ENCODE measurements at regions not wholly inside any gene's neighbourhood (a gene's known extent, or its start where the extent isn't known, plus 50 kb on each side); places are given as distances from the start of the nearest gene placed in this dataset.

DNA sequence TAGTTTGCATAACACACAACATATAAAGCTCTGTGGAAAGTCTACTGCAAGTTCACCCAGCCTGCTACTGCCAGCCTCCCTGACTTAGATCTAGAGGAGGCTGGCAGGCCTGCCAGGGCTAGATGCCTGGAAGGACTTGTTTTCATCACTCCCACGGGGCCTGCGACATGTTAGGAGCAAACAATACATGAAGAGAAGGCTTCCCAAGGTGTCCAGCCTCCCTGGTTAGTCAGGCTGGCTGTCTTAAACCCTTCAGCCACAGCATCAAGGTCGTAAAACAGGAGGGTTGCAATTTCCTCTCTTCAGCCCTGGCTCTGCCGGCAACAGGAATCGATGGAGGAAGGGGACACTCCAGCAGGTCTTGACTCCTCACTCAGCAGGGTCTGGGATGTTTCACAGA is 104.5 kb downstream of the NGF start:
- Mint-ChIP-seq H3K27ac (no peak overlapping the region), H3K9me3 (ENCODE audit: insufficient read depth) (no peaks in the 10 kb centered on the region), H3K4me1 (ENCODE audit: low read depth) (no peaks in the 10 kb centered on the region), H3K4me3 (no peak overlapping the region), H3K36me3 (ENCODE audit: low read depth) (no peaks in the 10 kb centered on the region), H3K27me3 (ENCODE audit: low read depth) (no peaks in the 10 kb centered on the region)
- ATAC-seq (no peak), DNase-seq (no peak)
- ChIA-PET POLR2A (no interaction called here), CTCF (no interaction called here)

DNA sequence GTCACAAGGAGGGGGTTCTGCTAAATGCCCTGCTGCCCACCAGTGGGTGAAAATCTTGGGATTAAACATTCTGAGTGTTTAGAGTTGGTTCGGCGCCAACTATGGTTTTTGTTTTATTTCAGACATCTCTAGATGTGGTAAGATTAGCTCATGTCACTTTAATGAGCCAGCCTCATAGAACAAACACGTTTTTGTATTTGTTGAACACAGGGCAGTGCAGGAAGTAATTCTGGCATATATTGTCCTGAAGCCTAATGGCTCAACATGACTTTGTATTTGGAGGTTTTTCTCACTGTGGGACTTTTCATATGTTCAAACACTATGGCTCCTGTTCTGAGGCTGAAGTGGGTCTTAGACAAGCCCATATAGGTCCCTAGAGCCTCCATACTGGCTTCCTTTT is 107.8 kb downstream of the NGF start:
- DNase-seq (no peak), ATAC-seq (no peak)
- Mint-ChIP-seq H3K4me1 (ENCODE audit: low read depth) (no peaks in the 10 kb centered on the region), H3K36me3 (ENCODE audit: low read depth) (no peaks in the 10 kb centered on the region), H3K27me3 (ENCODE audit: low read depth) (no peaks in the 10 kb centered on the region), H3K4me3 (no peak overlapping the region), H3K9me3 (ENCODE audit: insufficient read depth) (no peaks in the 10 kb centered on the region), H3K27ac (no peak overlapping the region)
- POLR2A ChIA-PET: no interaction called here
- CTCF ChIA-PET: no interaction called here

DNA sequence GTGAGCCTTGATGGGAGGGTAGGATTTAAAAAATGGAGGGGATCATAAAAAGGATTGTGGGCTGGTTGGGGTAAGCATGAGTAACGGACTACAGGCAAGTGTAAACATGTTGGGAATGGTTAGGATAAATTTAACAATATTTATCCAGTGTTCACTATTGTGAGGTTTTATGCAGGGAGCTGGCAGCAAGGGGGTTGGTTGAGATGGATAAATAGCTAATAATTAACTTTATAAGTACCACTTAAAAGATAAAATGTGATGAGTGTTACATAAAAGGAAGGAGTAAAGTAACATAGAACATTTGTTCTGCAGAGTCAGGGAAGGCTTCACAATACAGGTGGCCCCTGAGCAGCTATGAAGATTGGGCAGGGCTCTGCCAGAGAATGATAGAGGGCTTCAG is 109.0 kb downstream of the NGF start:
- no peak overlapping the region for H3K4me3 Mint-ChIP-seq
- ATAC-seq (no peak), DNase-seq (no peak)
- H3K9me3 Mint-ChIP-seq (ENCODE audit: insufficient read depth): no peaks in the 10 kb centered on the region
- no peaks in the 10 kb centered on the region for H3K27me3 Mint-ChIP-seq (ENCODE audit: low read depth)
- ChIA-PET CTCF (no interaction called here), POLR2A (no interaction called here)
- no peaks in the 10 kb centered on the region for H3K4me1 Mint-ChIP-seq (ENCODE audit: low read depth)
- H3K27ac Mint-ChIP-seq: no peak overlapping the region
- no peaks in the 10 kb centered on the region for H3K36me3 Mint-ChIP-seq (ENCODE audit: low read depth)

DNA sequence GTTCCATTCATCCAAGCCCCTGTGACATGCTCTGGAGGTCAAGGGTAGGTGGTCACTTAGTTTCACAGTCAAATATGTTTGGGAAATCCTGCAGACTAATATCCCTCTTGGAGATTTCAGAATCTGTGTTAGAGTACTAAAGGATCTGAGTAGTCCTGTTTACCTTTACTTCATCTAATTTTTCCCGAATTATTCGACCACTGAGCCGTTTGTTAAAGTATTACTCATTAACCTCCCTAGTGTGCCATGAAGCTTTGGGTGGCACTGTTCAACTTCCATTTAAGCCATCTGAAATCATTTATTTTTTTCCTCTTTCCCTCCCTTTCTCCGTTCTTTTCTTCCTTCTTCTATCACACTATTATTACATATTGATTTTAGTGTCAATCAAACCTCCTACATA is 109.9 kb downstream of the NGF start:
- POLR2A ChIA-PET: no interaction called here
- ATAC-seq (no peak), DNase-seq (no peak)
- no peaks in the 10 kb centered on the region for H3K9me3 Mint-ChIP-seq (ENCODE audit: insufficient read depth)
- H3K27me3 Mint-ChIP-seq (ENCODE audit: low read depth): no peaks in the 10 kb centered on the region
- H3K4me3 Mint-ChIP-seq: no peak overlapping the region
- CTCF ChIA-PET: no interaction called here
- H3K27ac Mint-ChIP-seq: no peak overlapping the region
- H3K36me3 Mint-ChIP-seq (ENCODE audit: low read depth): no peaks in the 10 kb centered on the region
- no peaks in the 10 kb centered on the region for H3K4me1 Mint-ChIP-seq (ENCODE audit: low read depth)

DNA sequence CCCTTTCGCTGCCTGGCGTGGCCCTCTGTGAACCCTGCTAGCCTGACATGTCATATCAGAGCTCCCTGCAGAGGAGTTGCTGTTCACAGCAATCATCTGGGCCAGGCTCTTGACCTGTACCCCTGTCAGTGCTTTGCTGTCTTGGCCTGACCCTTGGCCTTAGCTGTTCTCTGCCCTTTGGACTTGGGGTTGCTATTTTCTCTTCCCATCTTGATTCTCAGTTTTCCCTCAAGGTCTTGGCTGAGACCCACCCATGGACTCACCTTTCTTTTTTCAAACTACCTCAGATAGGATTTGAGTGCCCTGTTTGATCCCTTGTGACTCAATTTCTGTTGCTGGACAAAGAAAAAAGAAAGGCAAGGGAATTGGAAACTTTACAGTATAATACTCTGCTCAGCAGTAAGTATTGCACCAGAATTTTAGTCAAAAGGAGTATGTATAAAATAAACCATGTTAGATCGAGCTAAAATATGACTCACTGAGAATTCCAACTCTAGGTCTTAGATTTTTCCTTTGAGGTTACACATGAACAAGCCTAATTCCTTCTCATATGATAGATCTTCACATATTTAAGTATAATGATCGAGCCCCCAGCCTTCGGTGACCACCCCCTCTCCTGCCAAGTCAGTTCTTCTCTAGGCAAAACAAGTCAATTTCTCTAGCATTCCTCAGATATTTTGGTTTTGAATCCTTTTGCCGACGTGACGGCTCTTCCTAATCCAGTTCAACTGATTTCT is 110.5 kb downstream of the NGF start:
- Mint-ChIP-seq H3K4me1 (ENCODE audit: low read depth) (no peaks in the 10 kb centered on the region), H3K9me3 (ENCODE audit: insufficient read depth) (no peaks in the 10 kb centered on the region), H3K36me3 (ENCODE audit: low read depth) (no peaks in the 10 kb centered on the region), H3K4me3 (no peak overlapping the region), H3K27me3 (ENCODE audit: low read depth) (no peaks in the 10 kb centered on the region), H3K27ac (no peak overlapping the region)
- ATAC-seq (no peak), DNase-seq (no peak)
- ChIA-PET CTCF (no interaction called here), POLR2A (no interaction called here)

DNA sequence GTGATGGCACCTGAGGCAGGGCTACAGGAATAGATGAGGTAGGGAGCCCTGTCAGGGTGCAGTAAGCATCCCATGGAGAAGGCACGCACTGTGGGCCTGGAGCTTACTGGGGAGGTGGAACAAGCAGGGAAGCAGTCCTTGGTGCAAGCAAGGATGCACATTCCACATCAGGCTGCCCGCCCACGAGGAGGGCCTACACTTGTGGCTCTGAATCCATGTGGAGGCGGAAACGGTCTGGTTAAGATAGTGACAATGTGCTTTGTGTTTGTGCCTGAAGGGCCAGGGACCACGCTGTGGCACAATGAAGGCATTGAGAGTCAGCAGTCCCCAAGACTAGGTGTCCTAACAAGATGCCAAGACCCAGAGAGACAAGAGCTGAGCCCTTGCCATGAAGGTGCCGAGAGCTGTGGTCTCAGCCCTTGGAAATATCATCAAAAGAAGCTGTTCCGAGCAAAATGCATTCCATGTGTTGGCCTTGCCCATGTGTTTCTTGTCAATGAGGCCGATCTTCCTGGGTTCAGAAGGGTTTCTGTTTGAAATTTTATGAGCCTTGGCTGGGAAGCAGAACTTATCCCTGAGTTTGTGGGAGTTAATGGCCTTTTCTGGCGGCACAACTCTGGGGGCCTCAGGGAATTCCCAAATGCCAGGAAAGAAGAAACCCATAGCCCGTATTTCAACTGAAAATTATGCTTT is 111.9 kb downstream of the NGF start:
- Mint-ChIP-seq H3K27me3 (ENCODE audit: low read depth) (no peaks in the 10 kb centered on the region), H3K27ac (no peak overlapping the region), H3K4me1 (ENCODE audit: low read depth) (no peaks in the 10 kb centered on the region), H3K4me3 (no peak overlapping the region), H3K36me3 (ENCODE audit: low read depth) (no peaks in the 10 kb centered on the region), H3K9me3 (ENCODE audit: insufficient read depth) (no peaks in the 10 kb centered on the region)
- ChIA-PET CTCF (no interaction called here), POLR2A (no interaction called here)
- DNase-seq: no peak
- ATAC-seq: no peak

DNA sequence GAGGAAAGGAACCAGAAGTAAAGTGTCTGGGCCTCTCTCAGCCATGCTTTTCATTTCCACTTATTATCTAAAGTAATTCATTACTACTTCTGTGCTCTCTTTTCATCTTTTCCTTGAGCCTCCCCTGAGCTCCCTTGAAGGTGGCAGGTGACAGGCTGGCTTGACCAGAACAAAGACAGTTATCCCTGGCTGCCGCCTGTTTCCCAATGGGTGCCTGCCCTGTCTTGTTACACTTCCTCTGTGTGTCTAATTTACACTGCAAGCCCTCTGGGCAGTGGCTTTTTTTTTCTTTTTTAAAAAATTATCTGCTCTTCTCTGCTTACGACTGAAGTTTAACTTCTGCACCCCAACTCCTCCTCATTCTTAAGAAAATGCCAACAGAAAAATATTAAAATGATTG is 113.4 kb downstream of the NGF start:
- H3K27me3 Mint-ChIP-seq (ENCODE audit: low read depth): no peaks in the 10 kb centered on the region
- ATAC-seq (no peak), DNase-seq (no peak)
- H3K4me3 Mint-ChIP-seq: no peak overlapping the region
- no peaks in the 10 kb centered on the region for H3K36me3 Mint-ChIP-seq (ENCODE audit: low read depth)
- CTCF ChIA-PET: no interaction called here
- POLR2A ChIA-PET: no interaction called here
- H3K4me1 Mint-ChIP-seq (ENCODE audit: low read depth): no peaks in the 10 kb centered on the region
- no peak overlapping the region for H3K27ac Mint-ChIP-seq
- H3K9me3 Mint-ChIP-seq (ENCODE audit: insufficient read depth): no peaks in the 10 kb centered on the region

DNA sequence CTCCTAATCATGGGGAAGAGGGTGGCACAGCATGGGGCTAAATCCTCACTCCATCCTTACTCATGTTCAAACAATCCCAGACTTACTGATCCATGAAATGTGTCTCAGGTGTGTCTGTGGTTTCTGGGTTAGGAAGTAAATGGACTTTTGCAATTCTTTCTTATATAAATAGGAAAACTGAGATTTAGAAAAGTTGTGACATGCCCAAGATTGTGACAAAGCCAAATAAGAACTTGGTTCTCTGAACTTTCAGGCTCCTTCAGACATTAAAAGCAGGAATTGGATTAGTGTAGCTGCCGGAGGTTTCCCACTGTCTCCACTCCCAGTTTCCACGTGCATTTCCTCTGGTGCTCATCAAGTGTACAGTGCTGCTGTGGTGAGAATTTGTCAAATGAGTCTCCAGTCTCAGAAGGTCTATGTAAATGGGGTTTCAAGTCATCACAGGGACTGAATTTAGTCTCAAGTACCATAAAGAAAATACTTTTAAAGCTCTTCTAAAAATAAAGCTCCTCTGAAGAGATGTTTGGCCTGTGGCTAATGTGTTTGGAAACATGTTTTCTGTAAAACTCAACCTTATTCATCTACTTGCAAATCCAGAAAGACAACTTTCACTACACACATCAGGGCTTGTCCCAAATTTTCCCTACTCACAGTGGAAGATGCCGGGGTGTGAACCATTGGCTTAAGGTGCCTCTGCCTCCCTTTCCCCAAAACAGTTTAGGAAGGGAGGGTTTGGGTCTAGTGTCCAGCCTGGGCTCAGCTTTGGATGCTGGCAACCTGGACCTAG is 115.2 kb downstream of the NGF start:
- Mint-ChIP-seq H3K27ac (no peak overlapping the region), H3K27me3 (ENCODE audit: low read depth) (no peaks in the 10 kb centered on the region), H3K36me3 (ENCODE audit: low read depth) (no peaks in the 10 kb centered on the region), H3K9me3 (ENCODE audit: insufficient read depth) (no peaks in the 10 kb centered on the region), H3K4me3 (no peak overlapping the region), H3K4me1 (ENCODE audit: low read depth) (no peaks in the 10 kb centered on the region)
- CTCF ChIA-PET: no interaction called here
- DNase-seq: no peak
- POLR2A ChIA-PET: no interaction called here
- no peak for ATAC-seq

DNA sequence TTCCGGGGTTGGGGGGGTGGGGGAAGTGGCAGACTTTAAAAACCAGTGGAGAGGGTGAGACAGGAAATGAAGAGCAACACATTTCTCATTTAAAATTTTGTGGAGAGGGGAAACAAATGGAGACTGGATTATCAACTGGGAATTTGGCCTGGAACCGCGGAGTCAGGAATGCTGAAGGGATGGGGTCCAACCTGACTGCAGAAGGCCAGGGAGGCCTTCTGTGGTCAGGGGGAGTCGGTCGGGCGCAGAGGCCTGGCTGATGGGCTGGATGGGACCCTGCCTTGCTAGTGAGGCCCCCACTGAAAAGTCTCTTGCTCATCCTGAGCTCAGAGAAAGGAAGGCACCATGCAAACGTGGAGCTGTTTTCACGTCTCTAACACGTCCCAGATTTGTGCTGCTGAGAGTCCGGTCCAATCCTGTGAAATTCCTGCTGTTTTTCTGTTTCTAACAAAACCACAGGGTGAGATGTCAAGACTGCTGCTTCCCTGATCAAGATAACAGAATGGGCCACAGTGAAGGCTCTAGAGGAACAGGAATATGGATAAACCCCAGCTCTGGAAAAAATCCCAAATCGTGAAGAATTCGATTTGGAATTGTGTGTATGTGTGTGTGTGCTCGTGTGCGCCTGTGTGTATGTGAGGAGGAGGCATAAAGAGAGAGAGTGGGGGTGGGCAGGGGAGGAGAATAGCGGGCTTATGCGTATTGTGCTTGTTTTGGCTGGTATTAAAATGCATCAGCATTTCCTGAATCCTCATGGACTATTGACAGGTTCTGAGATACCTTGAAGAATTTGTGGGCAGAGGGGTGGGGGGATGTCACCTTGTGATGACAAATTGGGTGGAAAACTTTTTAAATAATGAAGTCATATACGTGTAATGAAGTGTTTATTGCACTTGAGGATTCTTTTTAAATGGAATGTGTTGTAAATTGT is 117.4 kb downstream of the NGF start:
- no peak overlapping the region for H3K4me3 Mint-ChIP-seq
- POLR2A ChIA-PET: no interaction called here

DNA sequence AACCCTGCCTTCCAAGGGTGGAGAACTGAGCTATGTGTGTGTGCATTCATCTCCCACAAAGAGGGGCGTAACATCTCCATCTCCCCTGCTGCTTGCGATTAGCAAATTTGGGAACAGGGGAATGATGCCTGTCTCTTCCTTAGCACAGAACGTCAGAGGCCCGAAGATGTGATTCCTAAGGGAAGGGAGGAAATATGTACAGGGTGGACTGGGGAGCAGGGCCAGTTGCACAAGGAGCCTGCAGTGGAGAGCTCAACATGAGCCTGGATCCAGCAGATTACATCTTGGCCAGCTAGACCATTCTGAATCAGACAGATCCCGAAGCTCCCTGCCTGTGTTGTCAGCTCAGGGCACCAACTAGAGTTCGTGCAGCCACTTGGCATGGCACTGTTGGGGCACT is 118.1 kb downstream of the NGF start:
- no peak for ATAC-seq

More for the DNA sequence above, 117.4 kb downstream of the NGF start:
- ATAC-seq (no peak), DNase-seq (no peak)
- Mint-ChIP-seq H3K27ac (no peak overlapping the region), H3K9me3 (ENCODE audit: insufficient read depth) (no peaks in the 10 kb centered on the region), H3K4me1 (ENCODE audit: low read depth) (no peaks in the 10 kb centered on the region), H3K27me3 (ENCODE audit: low read depth) (no peaks in the 10 kb centered on the region), H3K36me3 (ENCODE audit: low read depth) (no peaks in the 10 kb centered on the region)
- CTCF ChIA-PET: interaction anchor here (0.8 kb wide), 1 partner anchor 94 kb away, joined by 3 read pairs; no protein-coding TSS in a partner anchor

DNA sequence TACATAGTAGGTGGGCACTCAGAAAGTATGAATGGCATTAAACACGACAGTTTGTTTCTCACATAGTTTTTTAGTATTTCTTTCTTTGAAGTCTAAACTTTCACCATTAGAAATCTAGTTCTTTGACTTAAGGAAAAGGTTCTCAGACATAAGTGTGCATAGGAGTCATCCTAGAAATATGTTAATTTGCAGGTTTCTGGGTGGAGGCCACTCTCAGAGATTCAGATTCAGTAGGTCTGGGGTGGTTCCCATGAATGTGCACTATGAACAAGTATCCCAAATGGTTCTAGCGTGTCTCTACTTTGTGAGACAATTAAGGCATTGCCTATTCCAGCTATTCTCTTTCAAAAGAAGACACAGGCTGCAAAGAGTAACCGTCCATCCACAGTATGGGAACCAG is 119.3 kb downstream of the NGF start:
- Mint-ChIP-seq H3K4me1 (ENCODE audit: low read depth) (no peaks in the 10 kb centered on the region), H3K9me3 (ENCODE audit: insufficient read depth) (no peaks in the 10 kb centered on the region), H3K27ac (no peak overlapping the region), H3K27me3 (ENCODE audit: low read depth) (no peaks in the 10 kb centered on the region), H3K36me3 (ENCODE audit: low read depth) (no peaks in the 10 kb centered on the region), H3K4me3 (no peak overlapping the region)
- DNase-seq (no peak), ATAC-seq (no peak)
- ChIA-PET POLR2A (no interaction called here), CTCF (no interaction called here)

More for the DNA sequence above, 118.1 kb downstream of the NGF start:
- Mint-ChIP-seq H3K4me1 (ENCODE audit: low read depth) (no peaks in the 10 kb centered on the region), H3K4me3 (no peak overlapping the region), H3K36me3 (ENCODE audit: low read depth) (no peaks in the 10 kb centered on the region), H3K9me3 (ENCODE audit: insufficient read depth) (no peaks in the 10 kb centered on the region), H3K27ac (no peak overlapping the region), H3K27me3 (ENCODE audit: low read depth) (no peaks in the 10 kb centered on the region)
- POLR2A ChIA-PET: no interaction called here
- no peak for DNase-seq
- CTCF ChIA-PET: no interaction called here

DNA sequence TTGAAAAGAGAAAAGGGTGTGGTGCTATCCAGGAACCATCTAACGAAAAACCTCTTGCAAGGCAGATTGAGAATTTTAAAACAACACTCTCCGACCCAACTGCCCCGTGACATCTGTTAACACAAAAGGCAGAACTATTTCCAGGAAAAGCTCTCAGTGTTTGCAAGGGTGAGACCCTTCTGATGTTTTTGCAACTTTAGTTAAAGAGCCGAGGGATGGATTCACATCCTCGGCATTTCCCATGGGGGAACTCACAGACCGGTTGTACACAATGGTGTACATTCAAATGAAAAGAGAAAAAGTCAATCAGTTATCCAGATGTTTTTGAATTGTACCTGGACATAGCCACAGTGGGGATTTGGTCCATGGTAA is 120.0 kb downstream of the NGF start:
- no peak overlapping the region for H3K27ac Mint-ChIP-seq
- CTCF ChIA-PET: no interaction called here
- no peak overlapping the region for H3K4me3 Mint-ChIP-seq
- H3K9me3 Mint-ChIP-seq (ENCODE audit: insufficient read depth): no peaks in the 10 kb centered on the region
- no peaks in the 10 kb centered on the region for H3K27me3 Mint-ChIP-seq (ENCODE audit: low read depth)
- H3K36me3 Mint-ChIP-seq (ENCODE audit: low read depth): no peaks in the 10 kb centered on the region
- DNase-seq (no peak), ATAC-seq (no peak)
- H3K4me1 Mint-ChIP-seq (ENCODE audit: low read depth): no peaks in the 10 kb centered on the region
- POLR2A ChIA-PET: no interaction called here

All from activated CD8-positive, alpha-beta T cell treated with anti-CD3 and anti-CD28 coated beads, Interleukin-2, amount 10 ng/mL, durations not matched to agents 7 days and 5 days (primary cell).